GM12873 (cell line): ENCODE measurements at regions not wholly inside any gene's neighbourhood (a gene's known extent, or its start where the extent isn't known, plus 50 kb on each side); places are given as distances from the start of the nearest gene placed in this dataset.

Source experiments
- CTCF ChIP-seq: IDR thresholded peaks from 2 replicates; pipeline ENCODE4 v1.5.1; 2012; ENCODE audit warnings: low read depth, mild to moderate bottlenecking, moderate library complexity, low read length, control low read depth; ENCODE audit not compliant: insufficient read depth; ENCODE audit errors: missing control alignments

DNA sequence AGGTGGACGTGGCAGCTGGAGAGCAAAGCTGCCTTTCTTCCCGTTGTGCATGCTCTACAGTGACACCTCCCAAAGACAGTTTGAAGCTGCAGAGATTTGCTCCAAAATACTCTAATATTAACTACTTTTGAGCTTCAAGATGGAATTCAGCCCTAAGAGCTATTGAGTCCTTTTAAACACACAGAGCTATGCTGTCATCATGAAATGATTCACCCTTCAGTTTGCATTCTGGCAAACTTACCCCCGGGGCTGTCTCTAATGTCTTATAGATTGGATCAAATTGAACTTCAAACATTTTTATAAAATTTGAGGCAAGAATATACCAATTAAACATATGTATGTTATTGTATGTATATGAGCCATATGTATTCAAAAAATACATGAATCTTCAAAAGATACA is 110.7 kb upstream of the EFEMP1 start:
- no peak for TF ChIP-seq CTCF

GRCh38 chr2:56040189-56040588 is 116.6 kb upstream of the EFEMP1 start:
- no peak for TF ChIP-seq CTCF

GRCh38 chr2:56040834-56041233 is 117.3 kb upstream of the EFEMP1 start:
- no peak for TF ChIP-seq CTCF

- no peak for TF ChIP-seq CTCF
Observed at GRCh38 chr2:56047136-56047535, 123.6 kb upstream of the EFEMP1 start.

DNA sequence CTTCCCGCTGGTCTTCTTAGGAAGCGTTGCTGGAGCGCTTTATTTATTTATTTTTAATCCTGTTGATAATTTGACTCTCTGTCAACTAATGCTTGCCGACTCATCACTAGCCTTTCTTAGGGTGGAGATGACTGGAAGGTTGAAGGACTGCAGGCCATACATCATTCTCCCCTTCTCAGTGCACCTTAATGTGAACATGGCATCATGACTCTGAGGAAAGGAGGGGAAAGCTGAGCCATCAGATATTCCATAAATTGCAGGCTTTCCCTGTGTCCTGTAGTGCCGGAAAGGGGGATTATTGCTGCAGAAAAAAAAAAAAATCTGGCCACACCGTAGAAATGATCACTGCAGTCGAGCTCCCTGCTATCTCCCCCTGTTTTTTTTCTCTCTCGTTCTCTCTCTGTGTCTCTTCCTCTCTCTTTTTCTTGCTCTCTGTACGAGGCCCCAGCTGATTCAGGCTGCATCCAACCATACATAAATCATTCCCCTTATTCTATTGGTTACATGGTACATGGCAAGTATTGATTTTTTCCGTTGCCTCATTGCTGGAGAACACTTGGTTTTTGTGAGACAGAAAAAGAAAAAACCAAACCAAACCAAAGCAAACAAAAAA is 125.8 kb upstream of the EFEMP1 start:
- TF ChIP-seq CTCF, result no peak

DNA sequence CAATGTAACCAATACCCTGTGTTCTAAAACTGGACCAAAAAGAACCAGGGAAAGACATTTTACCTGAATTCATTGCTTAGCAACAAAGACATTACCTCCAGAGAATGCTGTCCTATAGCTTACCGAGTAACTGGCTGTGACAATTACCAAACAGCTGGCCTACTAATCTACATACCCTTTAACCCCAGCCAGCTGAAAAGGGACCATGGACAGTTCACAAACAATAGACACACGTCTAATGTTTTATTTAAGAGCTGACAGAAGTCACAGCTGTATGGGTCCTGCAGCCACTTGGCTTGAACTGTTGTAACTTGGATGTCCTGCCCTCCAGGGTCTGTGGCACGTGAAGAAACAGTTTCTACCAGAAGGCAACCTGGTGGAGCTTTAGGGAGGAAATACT is 130.1 kb upstream of the EFEMP1 start:
- TF ChIP-seq CTCF, result no peak

GRCh38 chr2:56055405-56055804 is 128.4 kb upstream of the CCDC85A start:
- TF ChIP-seq CTCF, result no peak
